WI38 (cell line): ENCODE measurements at regions not wholly inside any gene's neighbourhood (a gene's known extent, or its start where the extent isn't known, plus 50 kb on each side); places are given as distances from the start of the nearest gene placed in this dataset.
"Not testable (repeated sequence)": the region's sequence is repeated elsewhere in the genome, so short reads cannot be mapped to it uniquely, and the experiment has no call there.

Experiments used
- H3K4me3 ChIP-seq: 2 replicates; pipeline ENCODE4 v1.5.1; 2011; ENCODE audit warnings: low read depth, mild to moderate bottlenecking, control low read depth, low read length
- CTCF ChIP-seq: IDR thresholded peaks from 2 replicates; pipeline ENCODE4 v1.5.1; 2012; ENCODE audit warnings: low read depth, mild to moderate bottlenecking, control low read depth, low read length

DNA sequence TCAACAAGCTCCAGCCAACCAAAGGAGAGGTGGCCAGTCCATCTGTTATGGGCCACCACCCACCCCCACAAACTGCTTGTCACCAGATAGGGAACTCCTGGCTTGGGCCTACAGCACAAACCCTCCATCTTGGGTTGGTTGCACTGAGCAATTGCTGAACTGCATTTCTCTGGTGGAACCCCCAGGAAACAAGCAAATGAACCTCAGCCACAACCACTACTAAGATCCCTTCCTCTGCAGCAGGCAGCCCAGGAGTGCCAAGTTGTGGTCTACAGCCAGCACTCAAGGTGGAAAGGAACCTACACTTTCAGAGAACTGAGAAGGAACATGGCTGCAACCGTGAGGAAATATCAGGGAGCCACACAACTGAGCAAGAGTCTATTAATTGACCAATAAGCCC lies 171.6 kb downstream of the TMEM200A start:
- TF ChIP-seq CTCF: no peak
- no peak overlapping the region for H3K4me3 ChIP-seq

- no peak for TF ChIP-seq CTCF
These were observed 181.9 kb downstream of the TMEM200A start for GRCh38 chr6:130547723-130548122.

DNA sequence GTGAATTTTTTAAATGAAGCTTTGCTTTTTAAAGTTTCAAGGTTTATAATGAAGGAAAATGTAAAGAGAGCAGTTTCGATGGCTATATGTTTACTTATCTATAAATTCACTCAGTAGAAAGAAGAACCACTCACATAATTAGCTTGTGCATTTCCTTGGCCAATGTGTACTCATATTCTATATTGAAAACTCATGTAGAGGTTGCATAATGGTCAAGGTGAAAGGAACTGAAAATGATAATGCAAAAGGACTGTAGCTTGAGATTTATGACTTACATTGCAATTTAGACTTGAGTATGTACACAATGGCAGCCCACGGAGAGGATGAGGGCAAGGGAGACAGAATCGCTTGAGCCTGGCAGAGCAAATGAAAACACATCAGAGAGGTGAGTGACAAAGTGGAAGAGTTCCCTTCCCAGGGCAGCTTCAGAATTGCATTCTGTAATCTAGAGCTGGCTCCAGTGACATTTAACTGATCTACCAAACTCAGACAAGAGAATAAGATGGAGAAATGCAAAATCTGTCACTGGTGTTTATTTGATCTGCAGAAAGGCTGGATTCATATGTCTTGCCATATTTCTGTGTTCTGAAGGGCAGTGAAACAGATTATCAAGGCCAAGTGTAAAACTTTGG lies 191.8 kb downstream of the TMEM200A start:
- no peak overlapping the region for H3K4me3 ChIP-seq
- TF ChIP-seq CTCF: no peak

More at GRCh38 chr6:130547723-130548122, 181.9 kb downstream of the TMEM200A start:
- no peak overlapping the region for H3K4me3 ChIP-seq

DNA sequence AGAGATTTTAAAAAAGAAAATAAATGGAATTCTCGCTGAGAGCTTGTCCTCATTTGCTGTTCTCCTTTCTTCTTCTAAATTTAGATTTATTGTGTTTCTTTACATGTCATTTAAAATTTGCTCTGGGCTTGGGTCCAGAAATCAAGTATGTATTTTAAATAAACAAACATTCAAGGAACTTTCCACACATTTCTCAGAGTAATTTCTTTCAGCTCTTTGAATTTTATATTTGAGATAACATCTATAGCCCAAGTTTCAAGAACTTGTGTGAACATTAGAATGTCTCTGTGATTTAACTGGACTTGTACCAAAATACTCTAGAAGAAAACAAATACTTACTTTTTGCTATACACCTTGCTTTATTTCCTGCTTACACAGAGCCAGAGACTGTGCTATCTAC lies 192.3 kb downstream of the TMEM200A start:
- TF ChIP-seq CTCF: no peak

GRCh38 chr6:130559166-130559565 lies 193.3 kb downstream of the TMEM200A start:
- TF ChIP-seq CTCF: no peak
- no peak overlapping the region for H3K4me3 ChIP-seq

More for the DNA sequence above, 192.3 kb downstream of the TMEM200A start:
- H3K4me3 ChIP-seq: no peak overlapping the region

DNA sequence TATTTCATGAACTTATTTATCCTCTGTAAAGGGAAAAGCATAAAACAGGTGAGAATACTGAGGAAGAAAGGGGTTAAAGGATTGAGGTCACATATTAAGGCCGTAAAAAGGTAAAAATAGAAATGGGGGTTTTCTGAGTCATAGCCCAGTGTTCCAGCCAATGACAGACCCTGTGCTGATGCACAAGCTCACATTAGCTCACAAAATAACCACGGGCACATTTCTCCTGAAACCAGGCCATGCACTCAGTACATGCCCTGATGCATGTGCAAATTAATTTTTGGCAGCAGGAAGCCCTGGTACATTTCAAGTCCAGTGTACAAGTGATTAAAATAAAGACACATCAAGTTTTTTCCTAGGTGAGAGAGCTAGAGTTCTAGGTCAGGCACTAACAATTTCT lies 194.4 kb downstream of the TMEM200A start:
- no peak overlapping the region for H3K4me3 ChIP-seq
- TF ChIP-seq CTCF: no peak

- H3K4me3 ChIP-seq: not testable (repeated sequence)
These were observed 195.3 kb downstream of the TMEM200A start for GRCh38 chr6:130561159-130561558.

GRCh38 chr6:130565696-130566095 lies 199.9 kb downstream of the TMEM200A start:
- no peak overlapping the region for H3K4me3 ChIP-seq
- TF ChIP-seq CTCF: no peak
